CD4-positive, alpha-beta T cell treated with Interleukin-6 for 4 hours (primary cell): ENCODE measurements at regions not wholly inside any gene's neighbourhood (a gene's known extent, or its start where the extent isn't known, plus 50 kb on each side); places are given as distances from the start of the nearest gene placed in this dataset.

Source experiments
- DNase-seq: peaks from one replicate; pipeline ENCODE4 v3.0.0-alpha.2; 2020; ENCODE audit warnings: mixed read lengths

- no peak for DNase-seq
These were observed 358.2 kb upstream of the PDGFD start for GRCh38 chr11:104522123-104522522.

GRCh38 chr11:104510169-104510568 is 346.2 kb upstream of the PDGFD start:
- no peak for DNase-seq

GRCh38 chr11:104490182-104490581 is 326.2 kb upstream of the PDGFD start:
- DNase-seq: no peak

GRCh38 chr11:104488561-104488960 is 324.6 kb upstream of the PDGFD start:
- DNase-seq: no peak

- DNase-seq: no peak
These were observed 323.3 kb upstream of the PDGFD start for GRCh38 chr11:104487046-104487806.

DNA sequence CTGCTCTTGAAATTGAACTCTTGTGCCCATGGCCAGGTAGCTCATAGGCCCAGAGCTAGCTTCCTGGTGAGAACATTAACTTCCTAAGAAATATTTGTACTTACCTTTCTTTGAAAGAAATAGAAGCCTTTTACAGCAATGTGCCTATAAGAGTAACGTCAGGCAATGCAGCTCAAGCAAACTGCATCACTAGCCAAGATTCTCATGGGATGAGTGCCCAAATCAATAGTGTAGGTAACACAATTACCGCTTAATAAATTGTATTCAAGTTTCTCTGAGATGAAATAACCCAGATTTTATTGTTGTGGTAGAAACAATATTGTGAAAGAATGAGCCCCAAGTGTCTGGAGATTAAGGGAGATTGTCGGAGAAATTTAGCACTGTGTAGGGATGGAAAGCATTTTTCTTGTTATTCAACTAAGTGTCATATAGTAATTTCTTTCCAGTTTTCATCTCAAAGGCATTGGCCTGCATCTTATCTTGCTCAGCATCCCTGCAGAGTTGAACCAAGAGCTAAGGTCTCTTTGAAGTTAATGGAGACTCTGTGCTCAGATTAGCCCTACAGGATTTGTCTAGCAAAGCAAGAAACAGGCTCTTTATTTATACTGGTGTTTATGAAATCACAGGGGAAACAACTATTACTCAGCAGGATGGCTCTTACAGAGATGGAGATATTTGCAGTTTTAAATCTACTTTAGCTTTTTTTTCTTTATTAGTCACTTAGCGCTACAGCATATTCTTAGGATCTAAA is 321.0 kb upstream of the PDGFD start:
- DNase-seq: no peak

GRCh38 chr11:104476898-104477297 is 313.0 kb upstream of the PDGFD start:
- no peak for DNase-seq

DNA sequence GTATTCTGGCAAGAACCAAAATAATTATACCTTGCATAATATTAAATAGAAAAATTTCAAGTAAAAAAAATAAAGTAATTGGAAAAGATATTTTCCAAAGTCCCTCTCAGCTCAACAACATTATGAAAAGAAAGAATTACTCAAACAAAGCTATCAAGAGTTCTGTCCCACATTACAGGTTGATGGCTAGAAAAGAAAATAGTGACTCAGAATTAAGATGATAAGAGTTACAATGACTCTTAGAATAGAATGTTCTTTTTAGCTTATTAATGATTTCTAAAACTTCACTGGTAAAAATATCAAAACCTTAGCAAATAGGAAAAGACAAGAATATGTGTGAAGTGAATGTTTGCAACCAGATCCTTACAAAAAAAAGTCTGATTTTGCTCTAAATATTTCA is 312.5 kb upstream of the PDGFD start:
- DNase-seq: no peak

GRCh38 chr11:104467404-104467803 is 303.5 kb upstream of the PDGFD start:
- DNase-seq: no peak

- DNase-seq: no peak
These were observed 301.4 kb upstream of the PDGFD start for GRCh38 chr11:104465321-104465720.

DNA sequence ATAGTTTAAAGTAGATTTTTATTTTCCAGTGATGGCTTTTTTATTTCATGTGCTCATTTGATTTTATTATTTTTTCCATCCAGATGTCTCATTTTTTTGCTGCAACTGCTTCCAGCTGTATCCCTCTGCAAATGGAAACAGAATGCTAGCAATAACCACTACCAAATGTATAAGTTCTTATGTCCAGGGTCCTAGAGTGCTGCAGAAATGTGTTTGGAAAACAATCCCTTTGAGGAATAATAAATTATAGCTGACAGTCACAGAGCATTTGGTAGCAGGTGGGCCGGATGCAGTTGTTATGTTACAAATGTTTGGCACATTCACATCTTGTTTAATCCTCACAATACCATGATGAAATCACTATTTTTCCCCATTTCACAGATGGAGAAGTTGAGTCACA is 300.7 kb upstream of the PDGFD start:
- DNase-seq: no peak

DNA sequence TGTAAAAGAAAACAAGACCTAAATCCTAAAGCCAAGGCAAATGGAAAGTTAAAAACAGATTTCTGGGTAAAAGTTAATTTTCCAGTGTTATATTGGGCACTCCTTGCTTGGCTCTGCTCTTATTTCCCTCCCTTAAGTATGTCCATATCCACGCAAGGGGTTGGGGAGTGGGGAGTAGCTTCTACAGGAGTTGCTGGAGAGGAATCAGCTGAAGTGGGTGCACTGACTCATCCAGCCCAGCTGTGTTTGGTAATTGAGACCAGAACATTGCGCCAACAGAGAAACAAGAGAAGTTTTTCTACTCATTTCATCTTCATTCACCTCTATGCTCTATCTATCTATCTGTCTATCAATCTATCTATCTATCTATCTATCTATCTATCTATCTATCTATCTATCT is 298.4 kb upstream of the PDGFD start:
- no peak for DNase-seq

DNA sequence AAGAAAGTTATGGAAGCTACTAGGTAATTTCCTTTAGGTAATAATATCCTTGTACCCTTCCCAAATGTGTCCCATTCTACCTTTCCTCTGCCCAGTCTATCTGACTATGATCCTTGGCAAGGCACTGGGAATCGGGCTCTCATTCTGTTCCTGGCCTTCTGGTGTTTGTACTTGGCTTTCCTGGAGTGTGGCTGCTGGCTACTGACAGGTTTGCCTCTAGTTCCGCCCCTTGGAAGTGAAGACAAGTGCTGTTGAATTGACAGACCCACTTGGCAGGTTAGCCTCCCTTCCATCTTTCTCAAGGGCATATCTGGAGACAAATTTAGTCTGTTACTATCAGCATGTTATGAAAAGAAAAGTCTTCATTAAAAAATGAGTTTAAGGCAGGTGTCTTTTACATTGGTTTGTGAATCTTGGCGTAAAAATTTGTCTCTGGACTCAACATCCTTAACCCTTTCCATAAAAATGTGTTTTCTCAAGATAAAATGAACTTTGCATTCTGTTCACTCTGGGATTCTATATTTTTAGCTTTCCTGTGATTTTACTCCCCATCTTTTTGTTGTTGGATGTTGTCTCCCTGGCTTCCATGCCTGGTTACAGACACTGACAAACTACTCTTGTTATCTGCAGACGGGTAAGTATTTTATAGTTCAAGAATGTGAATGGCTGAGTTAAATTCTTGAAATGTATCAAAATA is 287.4 kb upstream of the PDGFD start:
- no peak for DNase-seq

DNA sequence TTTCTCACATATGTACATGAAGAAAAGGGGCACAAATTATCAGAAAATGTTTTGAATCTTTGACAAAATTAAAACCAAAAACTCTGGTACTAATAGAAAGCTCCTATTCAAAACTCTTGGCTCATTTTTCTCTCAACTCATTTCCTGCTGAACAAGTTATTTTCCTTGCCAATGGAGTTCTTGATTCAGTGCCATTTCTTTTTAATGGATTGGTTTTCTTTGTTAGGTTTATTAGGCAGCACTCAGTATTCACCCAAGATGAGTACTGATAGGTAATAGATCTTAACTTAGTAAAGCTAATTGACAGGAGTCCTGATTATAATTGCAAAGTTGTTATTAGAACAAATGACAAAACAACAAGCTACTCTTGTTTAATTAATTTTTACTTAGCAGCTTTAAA is 279.4 kb upstream of the PDGFD start:
- DNase-seq: no peak

DNA sequence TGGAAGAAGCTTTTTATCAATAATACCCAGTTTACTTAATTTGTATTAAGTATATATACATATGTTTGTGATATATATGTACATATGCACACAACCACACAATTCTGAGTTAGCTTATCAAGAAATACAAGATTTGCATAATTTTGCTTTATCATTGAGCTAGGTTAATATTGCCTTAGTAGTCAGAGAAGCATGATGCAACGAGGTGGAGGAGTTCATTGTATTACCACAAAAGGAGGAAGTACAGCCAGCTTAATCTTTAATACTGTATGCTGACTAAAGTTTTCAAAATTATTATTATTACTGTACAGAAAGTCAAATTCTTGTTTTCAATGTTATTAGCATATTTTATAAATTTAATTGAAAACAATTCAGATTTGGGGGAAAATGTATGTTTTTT is 278.4 kb upstream of the PDGFD start:
- no peak for DNase-seq

DNA sequence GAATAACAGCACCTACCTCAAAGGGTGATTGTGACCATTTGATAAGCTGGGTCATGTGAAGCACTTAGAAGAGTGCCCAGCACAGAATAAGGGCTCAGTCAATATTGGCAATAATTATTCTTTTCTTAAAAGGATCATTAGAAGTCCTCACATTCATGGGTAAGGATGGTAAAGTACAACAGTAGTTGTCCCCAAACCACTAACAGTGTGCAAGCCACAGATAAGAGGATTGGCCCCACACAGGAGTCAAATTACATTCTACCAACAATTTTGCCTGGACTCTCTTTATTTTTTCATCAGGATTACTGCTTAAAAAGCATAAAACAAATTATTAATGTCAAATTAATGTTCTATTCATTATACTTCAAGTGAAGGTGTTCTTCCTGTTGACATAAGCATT is 271.5 kb upstream of the PDGFD start:
- no peak for DNase-seq

- no peak for DNase-seq
These were observed 269.8 kb upstream of the PDGFD start for GRCh38 chr11:104433751-104434150.

GRCh38 chr11:104432981-104433380 is 269.0 kb upstream of the PDGFD start:
- DNase-seq: no peak

- DNase-seq: no peak
These were observed 268.6 kb upstream of the PDGFD start for GRCh38 chr11:104432526-104432925.

- no peak for DNase-seq
These were observed 258.5 kb upstream of the PDGFD start for GRCh38 chr11:104422324-104422944.

DNA sequence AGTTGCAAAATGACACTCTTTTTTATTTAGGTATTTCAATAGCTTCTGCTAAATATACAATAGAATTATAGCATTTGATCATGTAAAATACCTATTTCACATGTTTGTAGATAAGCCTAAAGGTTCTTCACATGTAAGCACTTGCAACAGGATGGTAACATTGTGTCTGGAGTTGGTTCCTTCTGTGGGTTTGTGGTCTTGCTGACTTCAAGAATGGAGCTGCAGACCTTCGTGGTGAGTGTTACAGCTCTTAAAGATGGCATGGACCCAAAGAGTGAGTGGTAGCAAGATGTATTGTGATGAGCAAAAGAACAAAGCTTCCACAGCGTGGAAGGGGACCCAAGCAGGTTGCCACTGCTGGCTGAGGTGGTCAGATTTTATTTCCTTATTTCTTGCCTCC is 246.4 kb upstream of the PDGFD start:
- DNase-seq: no peak

- DNase-seq: no peak
These were observed 244.7 kb upstream of the PDGFD start for GRCh38 chr11:104408630-104409029.

DNA sequence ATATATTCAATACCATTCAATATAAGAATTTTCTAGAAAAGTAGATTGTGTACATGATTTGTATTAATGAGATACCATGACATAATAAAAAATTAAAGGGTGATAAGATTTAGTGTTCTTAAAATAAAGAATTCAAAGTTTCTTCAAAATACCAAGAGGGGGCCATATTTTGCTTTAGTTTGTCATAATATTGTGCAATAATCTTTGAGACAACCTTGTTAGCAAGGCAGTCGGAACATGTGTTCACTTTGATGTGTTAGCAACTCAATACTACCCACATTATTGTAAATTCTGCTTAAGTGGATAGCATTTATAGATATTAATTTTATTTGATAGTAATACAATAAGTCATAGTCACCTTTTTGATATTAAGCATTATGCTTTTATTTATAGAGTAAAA is 241.3 kb upstream of the PDGFD start:
- DNase-seq: no peak
